H1 (cell line): ENCODE measurements at regions not wholly inside any gene's neighbourhood (a gene's known extent, or its start where the extent isn't known, plus 50 kb on each side); places are given as distances from the start of the nearest gene placed in this dataset.

Source experiments
- BACH1 ChIP-seq: IDR thresholded peaks from 2 replicates; pipeline ENCODE4 v1.6.1; 2012; ENCODE audit warnings: low read length, improper control_type of control experiment
- CBX5 ChIP-seq: fragments of 300-800, 300-1000 bp; sonication (generic); IDR thresholded peaks from 2 replicates; pipeline ENCODE4 v1.7.1; 2016; ENCODE audit warnings: antibody characterized with exemption, low read length, low read depth
- CHD7 ChIP-seq: fragments of 300-600 bp; sonication (generic); IDR thresholded peaks from 2 replicates; pipeline ENCODE4 v1.7.1; 2012; ENCODE audit warnings: low read length, moderate library complexity, mild to moderate bottlenecking, inconsistent platforms; ENCODE audit not compliant: insufficient replicate concordance
- CTBP2 ChIP-seq: IDR thresholded peaks from 2 replicates; pipeline ENCODE4 v1.7.0; 2011; ENCODE audit warnings: borderline replicate concordance, mild to moderate bottlenecking, moderate library complexity, mixed read lengths, low read length; ENCODE audit not compliant: insufficient read depth, insufficient read length
- FOSL1 ChIP-seq: IDR thresholded peaks from 2 replicates; pipeline ENCODE4 v1.6.1; 2011; ENCODE audit warnings: mild to moderate bottlenecking, low read depth, low read length, moderate library complexity; ENCODE audit not compliant: insufficient read depth
- MAX ChIP-seq: IDR thresholded peaks from 2 replicates; pipeline ENCODE4 v1.6.1; 2012; ENCODE audit warnings: inconsistent platforms
- POLR2A ChIP-seq, 2 experiments: IDR thresholded peaks; 1 replicate in 1 of 2; 2 replicates in 1 of 2; pipeline ENCODE4 v1.6.1; 2011; ENCODE audit warnings: low read depth in 2 of 2, low read length in 2 of 2, mild to moderate bottlenecking in 2 of 2; ENCODE audit errors: control extremely low read depth in 1 of 2
- POLR2AphosphoS5 ChIP-seq: IDR thresholded peaks from 2 replicates; pipeline ENCODE4 v1.6.1; 2011; ENCODE audit warnings: low read depth, low read length
- RNF2 ChIP-seq: fragments of 200-900, 300-1000 bp; sonication (generic); IDR thresholded peaks from 2 replicates; pipeline ENCODE4 v1.7.1; 2016; ENCODE audit warnings: borderline replicate concordance, low read depth, mild to moderate bottlenecking, antibody characterized with exemption, low read length; ENCODE audit not compliant: poor library complexity, severe bottlenecking; ENCODE audit errors: missing control alignments
- SIN3A ChIP-seq, 2 experiments: IDR thresholded peaks in 1 of 2; conservative IDR thresholded peaks in 1 of 2; 2 replicates each; pipeline ENCODE4 v1.6.1; 2011 to 2012; ENCODE audit warnings: low read length in 2 of 2, improper control_type of control experiment in 1 of 2, low read depth in 1 of 2, mild to moderate bottlenecking in 1 of 2
- SP2 ChIP-seq: IDR thresholded peaks from 2 replicates; pipeline ENCODE4 v1.6.1; 2012; ENCODE audit warnings: mild to moderate bottlenecking, low read length, inconsistent platforms

- TF ChIP-seq CHD7 = no peak
- no peak for TF ChIP-seq RNF2
- TF ChIP-seq POLR2A (IDR thresholded peaks at IDR 0.05; ENCODE audit: control extremely low read depth in 1 of 2, low read depth in 2 of 2, low read length in 2 of 2) = no peak
- no peak for TF ChIP-seq CTBP2
- no peak for TF ChIP-seq FOSL1
- no peak for TF ChIP-seq MAX
- TF ChIP-seq SIN3A (conservative IDR thresholded peaks at IDR 0.05 in 1 of 2, IDR thresholded peaks at IDR 0.05 in 1 of 2; ENCODE audit: low read depth in 1 of 2, low read length in 2 of 2) = no peak
- TF ChIP-seq SP2 = no peak
- TF ChIP-seq CBX5 = no peak
- TF ChIP-seq POLR2AphosphoS5 = no peak
- no peak for TF ChIP-seq BACH1
These were observed 307.0 kb upstream of the PROX1 start (continued) for GRCh38 chr1:213680677-213681325.
